ENCODE measurements at regions not wholly inside any gene's neighbourhood (a gene's known extent, or its start where the extent isn't known, plus 50 kb on each side); places are given as distances from the start of the nearest gene placed in this dataset.

- Mint-ChIP-seq H3K36me3 (ENCODE audit: low read depth) (no peaks in the 10 kb centered on the region), H3K4me3 (ENCODE audit: unreplicated experiment) (no peak overlapping the region), H3K27ac (ENCODE audit: unreplicated experiment) (no peak overlapping the region), H3K4me1 (ENCODE audit: low read depth) (no peaks in the 10 kb centered on the region), H3K9me3 (ENCODE audit: low read depth) (peaks cover 11% of the 10 kb centered on the region), H3K27me3 (ENCODE audit: low read depth) (no peaks in the 10 kb centered on the region)
- no peak for DNase-seq (ENCODE audit: low spot score)
- TF ChIP-seq CTCF (IDR thresholded peaks at IDR 0.05) = no peak
These were observed 351.4 kb upstream of the CDH4 start for GRCh38 chr20:60900618-60901017.

GRCh38 chr20:60901831-60902230, 350.2 kb upstream of the CDH4 start:
- peaks cover 11% of the 10 kb centered on the region for H3K9me3 Mint-ChIP-seq (ENCODE audit: low read depth)
- H3K36me3 Mint-ChIP-seq (ENCODE audit: low read depth) = no peaks in the 10 kb centered on the region
- no peaks in the 10 kb centered on the region for H3K4me1 Mint-ChIP-seq (ENCODE audit: low read depth)
- H3K4me3 Mint-ChIP-seq (ENCODE audit: unreplicated experiment) = no peak overlapping the region
- no peak for TF ChIP-seq CTCF (IDR thresholded peaks at IDR 0.05)
- H3K27me3 Mint-ChIP-seq (ENCODE audit: low read depth) = no peaks in the 10 kb centered on the region
- DNase-seq (ENCODE audit: low spot score) = no peak
- H3K27ac Mint-ChIP-seq (ENCODE audit: unreplicated experiment) = no peak overlapping the region

GRCh38 chr20:60903325-60903971, 348.6 kb upstream of the CDH4 start:
- TF ChIP-seq CTCF (IDR thresholded peaks at IDR 0.05) = no peak

GRCh38 chr20:60904730-60905129, 347.3 kb upstream of the CDH4 start:
- peaks cover 11% of the 10 kb centered on the region for H3K9me3 Mint-ChIP-seq (ENCODE audit: low read depth)
- no peak overlapping the region for H3K27ac Mint-ChIP-seq (ENCODE audit: unreplicated experiment)
- TF ChIP-seq CTCF (IDR thresholded peaks at IDR 0.05) = no peak

More at GRCh38 chr20:60903325-60903971, 348.6 kb upstream of the CDH4 start:
- no peaks in the 10 kb centered on the region for H3K27me3 Mint-ChIP-seq (ENCODE audit: low read depth)
- no peak for DNase-seq (ENCODE audit: low spot score)
- H3K9me3 Mint-ChIP-seq (ENCODE audit: low read depth) = peaks cover 11% of the 10 kb centered on the region
- no peak overlapping the region for H3K27ac Mint-ChIP-seq (ENCODE audit: unreplicated experiment)
- H3K4me3 Mint-ChIP-seq (ENCODE audit: unreplicated experiment) = no peak overlapping the region
- H3K4me1 Mint-ChIP-seq (ENCODE audit: low read depth) = no peaks in the 10 kb centered on the region
- no peaks in the 10 kb centered on the region for H3K36me3 Mint-ChIP-seq (ENCODE audit: low read depth)

GRCh38 chr20:60905919-60906318, 346.1 kb upstream of the CDH4 start:
- Mint-ChIP-seq H3K4me1 (ENCODE audit: low read depth) (no peaks in the 10 kb centered on the region), H3K27ac (ENCODE audit: unreplicated experiment) (no peak overlapping the region), H3K27me3 (ENCODE audit: low read depth) (no peaks in the 10 kb centered on the region), H3K4me3 (ENCODE audit: unreplicated experiment) (no peak overlapping the region), H3K9me3 (ENCODE audit: low read depth) (peaks cover 11% of the 10 kb centered on the region), H3K36me3 (ENCODE audit: low read depth) (no peaks in the 10 kb centered on the region)
- TF ChIP-seq CTCF (IDR thresholded peaks at IDR 0.05) = no peak
- no peak for DNase-seq (ENCODE audit: low spot score)

More at GRCh38 chr20:60904730-60905129, 347.3 kb upstream of the CDH4 start:
- Mint-ChIP-seq H3K4me3 (ENCODE audit: unreplicated experiment) (no peak overlapping the region), H3K27me3 (ENCODE audit: low read depth) (no peaks in the 10 kb centered on the region), H3K4me1 (ENCODE audit: low read depth) (no peaks in the 10 kb centered on the region), H3K36me3 (ENCODE audit: low read depth) (no peaks in the 10 kb centered on the region)
- DNase-seq (ENCODE audit: low spot score) = no peak
